ENCODE measurements at regions not wholly inside any gene's neighbourhood (a gene's known extent, or its start where the extent isn't known, plus 50 kb on each side); places are given as distances from the start of the nearest gene placed in this dataset.
A peak's percentile ranks its signal among the peaks of the same experiment; 100 is the strongest.

- POLR2A ChIA-PET, result no interaction called here
- Histone ChIP-seq H3K4me1 (no peaks in the 10 kb centered on the region), H3K9me3 (no peaks in the 10 kb centered on the region), H3K27ac (no peak overlapping the region), H3K4me2 (no peak overlapping the region), H3K4me3 (no peak overlapping the region)
- TF ChIP-seq, protein P1, sequence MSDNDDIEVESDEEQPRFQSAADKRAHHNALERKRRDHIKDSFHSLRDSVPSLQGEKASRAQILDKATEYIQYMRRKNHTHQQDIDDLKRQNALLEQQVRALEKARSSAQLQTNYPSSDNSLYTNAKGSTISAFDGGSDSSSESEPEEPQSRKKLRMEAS (IDR thresholded peaks at IDR 0.05), result no peak
- no peak for TF ChIP-seq E2F6 (IDR thresholded peaks at IDR 0.05; ENCODE audit: borderline replicate concordance, low read depth)
- no peak for TF ChIP-seq MAZ (IDR thresholded peaks at IDR 0.05; ENCODE audit: borderline replicate concordance, low read depth, low read length)
- no peak for TF ChIP-seq RFX5 (IDR thresholded peaks at IDR 0.05)
- TF ChIP-seq HDAC2 (IDR thresholded peaks at IDR 0.05), result no peak
- TF ChIP-seq POLR2AphosphoS2 (conservative IDR thresholded peaks at IDR 0.05; ENCODE audit: low read length), result no peak
- TF ChIP-seq NFE2L2 (conservative IDR thresholded peaks at IDR 0.05; ENCODE audit: low read length), result no peak
- no peak for TF ChIP-seq EHMT2 (IDR thresholded peaks at IDR 0.05; ENCODE audit: low read depth)
- no peak for TF ChIP-seq JUNB (IDR thresholded peaks at IDR 0.05)
- TF ChIP-seq, protein P2, sequence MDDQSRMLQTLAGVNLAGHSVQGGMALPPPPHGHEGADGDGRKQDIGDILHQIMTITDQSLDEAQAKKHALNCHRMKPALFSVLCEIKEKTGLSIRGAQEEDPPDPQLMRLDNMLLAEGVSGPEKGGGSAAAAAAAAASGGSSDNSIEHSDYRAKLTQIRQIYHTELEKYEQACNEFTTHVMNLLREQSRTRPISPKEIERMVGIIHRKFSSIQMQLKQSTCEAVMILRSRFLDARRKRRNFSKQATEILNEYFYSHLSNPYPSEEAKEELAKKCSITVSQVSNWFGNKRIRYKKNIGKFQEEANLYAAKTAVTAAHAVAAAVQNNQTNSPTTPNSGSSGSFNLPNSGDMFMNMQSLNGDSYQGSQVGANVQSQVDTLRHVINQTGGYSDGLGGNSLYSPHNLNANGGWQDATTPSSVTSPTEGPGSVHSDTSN (IDR thresholded peaks at IDR 0.05), result no peak
- no peak for TF ChIP-seq NR3C1 (IDR thresholded peaks at IDR 0.05)
- no peak for TF ChIP-seq ZC3H11A (IDR thresholded peaks at IDR 0.05)
- TF ChIP-seq MYC (IDR thresholded peaks at IDR 0.05; ENCODE audit: borderline replicate concordance, low read length), result no peak
- no peak for TF ChIP-seq JUN (IDR thresholded peaks at IDR 0.05)
- TF ChIP-seq CBX8 (IDR thresholded peaks at IDR 0.05), result no peak
- no peak for TF ChIP-seq GATA3 (IDR thresholded peaks at IDR 0.05; ENCODE audit: borderline replicate concordance)
- FAIRE-seq (no peak), DNase-seq (ENCODE audit: low read depth in 1 of 2, low spot score in 1 of 2) (no peak), ATAC-seq (no peak)
- 81% methylated on average over 11 of the region's 11 CpGs for WGBS (ENCODE audit: missing lambda C conversion rate)
- CTCF ChIA-PET, result interaction anchor here (0.6 to 2.2 kb wide), 3 partner anchors 14 to 349 kb away, joined by 3 to 5 read pairs (median 5); no protein-coding TSS in a partner anchor
Observed at GRCh38 chr17:79263191-79263590, 188.6 kb downstream of the ENGASE start.

DNA sequence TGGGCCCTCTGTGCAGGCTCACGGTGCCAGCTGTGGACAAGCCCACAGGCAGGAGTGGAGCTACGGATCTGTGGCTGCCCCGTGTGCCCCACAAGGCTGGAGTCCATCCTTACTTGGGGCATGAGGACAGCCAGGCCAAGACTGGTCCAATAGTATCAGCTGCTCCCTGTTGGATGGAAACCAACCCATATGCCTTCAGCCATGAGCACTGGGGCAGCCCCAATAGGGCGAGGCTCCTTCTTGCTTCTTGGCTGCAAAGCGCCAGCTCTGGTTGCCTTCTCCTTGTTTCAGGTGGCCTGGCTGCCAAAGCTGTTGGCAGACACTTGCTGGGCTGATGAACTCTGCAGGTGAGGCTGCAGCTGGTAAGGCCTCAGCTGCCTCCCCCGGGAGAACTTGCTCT, 188.0 kb downstream of the ENGASE start:
- no peak for FAIRE-seq
- CTCF ChIA-PET, result interaction anchor here (2.2 kb wide), 1 partner anchor 15 kb away, joined by 5 read pairs; no protein-coding TSS in a partner anchor
- no peak overlapping the region for H3K4me3 ChIP-seq
- no peaks in the 10 kb centered on the region for H3K9me3 ChIP-seq
- no peak for DNase-seq (ENCODE audit: low read depth in 1 of 2, low spot score in 1 of 2)
- TF ChIP-seq POLR2A (IDR thresholded peaks at IDR 0.05; ENCODE audit: low read length), result no peak
- TF ChIP-seq KDM5A (IDR thresholded peaks at IDR 0.05), result no peak
- no peak for TF ChIP-seq USF2 (IDR thresholded peaks at IDR 0.05)
- no peak for TF ChIP-seq JUN (IDR thresholded peaks at IDR 0.05)
- no peak for TF ChIP-seq ELK1 (IDR thresholded peaks at IDR 0.05; ENCODE audit: low read depth, low read length)
- TF ChIP-seq, protein P3, sequence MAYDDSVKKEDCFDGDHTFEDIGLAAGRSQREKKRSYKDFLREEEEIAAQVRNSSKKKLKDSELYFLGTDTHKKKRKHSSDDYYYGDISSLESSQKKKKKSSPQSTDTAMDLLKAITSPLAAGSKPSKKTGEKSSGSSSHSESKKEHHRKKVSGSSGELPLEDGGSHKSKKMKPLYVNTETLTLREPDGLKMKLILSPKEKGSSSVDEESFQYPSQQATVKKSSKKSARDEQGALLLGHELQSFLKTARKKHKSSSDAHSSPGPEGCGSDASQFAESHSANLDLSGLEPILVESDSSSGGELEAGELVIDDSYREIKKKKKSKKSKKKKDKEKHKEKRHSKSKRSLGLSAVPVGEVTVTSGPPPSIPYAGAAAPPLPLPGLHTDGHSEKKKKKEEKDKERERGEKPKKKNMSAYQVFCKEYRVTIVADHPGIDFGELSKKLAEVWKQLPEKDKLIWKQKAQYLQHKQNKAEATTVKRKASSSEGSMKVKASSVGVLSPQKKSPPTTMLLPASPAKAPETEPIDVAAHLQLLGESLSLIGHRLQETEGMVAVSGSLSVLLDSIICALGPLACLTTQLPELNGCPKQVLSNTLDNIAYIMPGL (CRISPR knock-in tag; IDR thresholded peaks at IDR 0.05; ENCODE audit: borderline replicate concordance), result no peak
- no peak for TF ChIP-seq BCL3 (IDR thresholded peaks at IDR 0.05)
- TF ChIP-seq, protein P1 (IDR thresholded peaks at IDR 0.05), result no peak
- no peak for TF ChIP-seq TFCP2L1 (CRISPR knock-in tag; IDR thresholded peaks at IDR 0.05)
- no peak for TF ChIP-seq ZNF302 (CRISPR knock-in tag; IDR thresholded peaks at IDR 0.05)
- TF ChIP-seq RFX5 (IDR thresholded peaks at IDR 0.05), result no peak
- no peak for TF ChIP-seq EHF (CRISPR knock-in tag; IDR thresholded peaks at IDR 0.05)
- TF ChIP-seq RARB (CRISPR knock-in tag; IDR thresholded peaks at IDR 0.05), result no peak
- no peak for TF ChIP-seq MAFK (IDR thresholded peaks at IDR 0.05; ENCODE audit: partially characterized antibody)
- no peak for TF ChIP-seq CBX8 (IDR thresholded peaks at IDR 0.05)
- no peak for TF ChIP-seq NR3C1 (IDR thresholded peaks at IDR 0.05)
- no peak for TF ChIP-seq FOSB (CRISPR knock-in tag; IDR thresholded peaks at IDR 0.05)
- no peak for TF ChIP-seq FOSL2 (IDR thresholded peaks at IDR 0.05)
- no peak for TF ChIP-seq FOSL2 (CRISPR knock-in tag; IDR thresholded peaks at IDR 0.05)
- TF ChIP-seq MAZ (IDR thresholded peaks at IDR 0.05; ENCODE audit: borderline replicate concordance, low read depth, low read length), result no peak
- peak in 1 of 2 experiments; percentile 22; a peak in 3 of 6 replicates for ATAC-seq
- no peak overlapping the region for H3K4me2 ChIP-seq
- POLR2A ChIA-PET, result no interaction called here
- WGBS (ENCODE audit: missing lambda C conversion rate), result 90% methylated on average over 4 of the region's 6 CpGs
- no peak overlapping the region for H3K27ac ChIP-seq
- no peaks in the 10 kb centered on the region for H3K4me1 ChIP-seq

Measured in A549 (cell line).